ENCODE measurements at regions not wholly inside any gene's neighbourhood (a gene's known extent, or its start where the extent isn't known, plus 50 kb on each side); places are given as distances from the start of the nearest gene placed in this dataset.

DNA sequence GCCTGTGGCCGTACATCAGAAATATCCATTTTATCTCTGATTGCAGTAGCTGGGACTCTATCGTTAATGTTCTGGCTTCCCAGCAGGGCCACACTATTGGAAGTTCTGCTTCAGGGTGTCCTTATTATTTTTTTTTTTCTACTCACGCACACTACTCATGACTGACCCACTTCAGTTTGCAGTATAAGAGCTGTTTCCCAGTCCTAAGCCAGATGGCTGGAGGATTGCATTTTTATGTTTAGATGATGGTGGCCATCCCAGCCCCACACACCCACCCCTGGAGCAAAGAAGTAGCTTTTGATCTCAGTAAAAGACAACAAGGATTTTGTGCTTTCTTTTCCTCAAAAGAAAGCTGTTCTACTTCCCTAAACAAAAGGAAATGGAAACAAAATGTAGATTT is 557.0 kb upstream of the GALNTL6 start:
- TF ChIP-seq, protein P1, sequence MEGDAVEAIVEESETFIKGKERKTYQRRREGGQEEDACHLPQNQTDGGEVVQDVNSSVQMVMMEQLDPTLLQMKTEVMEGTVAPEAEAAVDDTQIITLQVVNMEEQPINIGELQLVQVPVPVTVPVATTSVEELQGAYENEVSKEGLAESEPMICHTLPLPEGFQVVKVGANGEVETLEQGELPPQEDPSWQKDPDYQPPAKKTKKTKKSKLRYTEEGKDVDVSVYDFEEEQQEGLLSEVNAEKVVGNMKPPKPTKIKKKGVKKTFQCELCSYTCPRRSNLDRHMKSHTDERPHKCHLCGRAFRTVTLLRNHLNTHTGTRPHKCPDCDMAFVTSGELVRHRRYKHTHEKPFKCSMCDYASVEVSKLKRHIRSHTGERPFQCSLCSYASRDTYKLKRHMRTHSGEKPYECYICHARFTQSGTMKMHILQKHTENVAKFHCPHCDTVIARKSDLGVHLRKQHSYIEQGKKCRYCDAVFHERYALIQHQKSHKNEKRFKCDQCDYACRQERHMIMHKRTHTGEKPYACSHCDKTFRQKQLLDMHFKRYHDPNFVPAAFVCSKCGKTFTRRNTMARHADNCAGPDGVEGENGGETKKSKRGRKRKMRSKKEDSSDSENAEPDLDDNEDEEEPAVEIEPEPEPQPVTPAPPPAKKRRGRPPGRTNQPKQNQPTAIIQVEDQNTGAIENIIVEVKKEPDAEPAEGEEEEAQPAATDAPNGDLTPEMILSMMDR (IDR thresholded peaks at IDR 0.05; ENCODE audit: insufficient read depth, low read depth, low read length) = no peak
- no peak for TF ChIP-seq EZH2 (IDR thresholded peaks at IDR 0.05; ENCODE audit: insufficient read depth, low read length)

Measured in astrocyte (in vitro differentiated cells and primary cell).